ENCODE measurements at regions not wholly inside any gene's neighbourhood (a gene's known extent, or its start where the extent isn't known, plus 50 kb on each side); places are given as distances from the start of the nearest gene placed in this dataset.

GRCh38 chr10:8233832-8234259 is 179.4 kb downstream of the GATA3 start:
- TF ChIP-seq POLR2AphosphoS5 (IDR thresholded peaks at IDR 0.05; ENCODE audit: low read depth, low read length): no peak
- TF ChIP-seq TAF1 (IDR thresholded peaks at IDR 0.05; ENCODE audit: borderline replicate concordance, low read depth, low read length): no peak
- TF ChIP-seq POLR2A (IDR thresholded peaks at IDR 0.05; ENCODE audit: low read depth, low read length): no peak
